Activated CD4-positive, alpha-beta T cell treated with anti-CD3 and anti-CD28 coated beads for 1 hour (primary cell): ENCODE measurements at regions not wholly inside any gene's neighbourhood (a gene's known extent, or its start where the extent isn't known, plus 50 kb on each side); places are given as distances from the start of the nearest gene placed in this dataset.
"Not testable (repeated sequence)": the region's sequence is repeated elsewhere in the genome, so short reads cannot be mapped to it uniquely, and the experiment has no call there.

Source experiments
- DNase-seq: peaks from one replicate; pipeline ENCODE4 v3.0.0-alpha.2; 2020

DNA sequence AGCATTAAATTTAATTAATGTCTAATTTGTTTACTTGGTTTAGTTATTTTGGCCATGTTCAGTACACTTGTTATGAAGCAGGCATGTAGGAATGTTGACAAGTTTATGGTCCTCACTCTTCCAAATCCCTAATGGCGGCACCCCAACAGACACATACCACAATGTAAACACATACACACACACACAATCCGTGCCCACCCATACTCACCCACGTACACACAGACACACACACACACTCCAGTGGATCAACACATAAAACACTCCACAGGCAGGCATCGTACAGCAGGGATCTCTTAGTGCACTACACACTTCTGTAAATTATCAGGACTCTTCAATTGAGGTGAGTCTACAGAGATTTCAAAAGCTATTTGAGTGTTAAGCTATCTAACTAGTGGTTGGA is 767.5 kb downstream of the FOXD4L6 start:
- DNase-seq: peak; percentile 3

DNA sequence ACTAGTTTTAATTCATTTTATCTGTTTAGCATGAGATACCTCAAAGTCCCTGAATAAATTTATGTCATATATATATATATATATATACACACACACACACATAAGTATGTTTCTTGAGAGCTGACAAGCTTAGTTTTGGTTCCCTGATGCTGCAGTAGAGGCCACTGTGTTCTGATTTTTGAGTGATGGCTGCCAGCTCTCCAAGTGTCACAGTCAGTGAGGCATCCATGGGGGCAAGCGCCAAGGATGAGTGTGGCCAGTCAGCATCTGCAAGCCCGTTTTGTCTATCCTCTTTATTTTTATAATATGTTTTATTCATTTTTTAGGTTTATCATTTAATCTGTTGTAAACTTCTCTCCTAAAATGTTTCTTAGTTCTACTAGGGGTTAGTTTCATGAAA is 797.5 kb downstream of the FOXD4L6 start:
- not testable (repeated sequence) for DNase-seq

DNA sequence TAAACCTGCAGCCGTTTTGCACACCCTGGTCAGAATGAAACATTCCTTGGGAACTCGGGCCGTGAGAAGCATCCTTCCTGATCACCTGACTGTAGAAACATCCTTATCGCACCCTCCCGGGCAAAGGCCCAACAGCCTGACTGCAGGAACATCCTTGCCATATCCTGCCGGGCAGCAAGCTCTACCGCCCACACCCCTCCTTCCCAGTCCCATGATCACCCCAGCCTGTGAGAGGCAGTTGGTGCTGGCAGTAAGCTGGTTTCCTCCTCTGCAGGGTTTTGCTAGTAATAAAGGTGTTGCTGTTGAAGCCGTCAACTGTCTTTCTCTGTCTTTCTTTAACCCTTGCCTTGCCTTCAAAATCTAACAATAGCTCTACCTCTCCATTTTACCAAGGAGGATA is 799.6 kb downstream of the FOXD4L6 start:
- DNase-seq: not testable (repeated sequence)

DNA sequence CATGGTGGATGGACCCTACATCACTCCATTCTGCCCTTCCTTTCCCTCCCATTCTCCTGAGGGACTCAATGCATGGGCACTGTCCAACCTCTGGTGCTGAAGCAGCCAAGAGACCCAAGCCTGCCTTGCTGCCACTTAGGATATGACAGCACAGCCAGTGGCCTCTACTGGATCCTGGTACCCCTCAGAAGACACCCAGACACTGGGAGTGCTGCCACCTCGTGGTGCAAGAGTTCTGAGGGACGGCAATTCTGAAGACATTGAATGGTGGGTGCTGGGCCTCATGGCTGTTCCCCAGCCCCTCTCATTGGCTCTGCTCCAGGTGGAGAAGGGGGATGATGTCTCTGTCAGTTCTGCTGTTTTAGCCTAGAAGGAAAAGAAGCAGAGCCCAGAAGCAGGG is 802.3 kb downstream of the FOXD4L6 start:
- DNase-seq: not testable (repeated sequence)

DNA sequence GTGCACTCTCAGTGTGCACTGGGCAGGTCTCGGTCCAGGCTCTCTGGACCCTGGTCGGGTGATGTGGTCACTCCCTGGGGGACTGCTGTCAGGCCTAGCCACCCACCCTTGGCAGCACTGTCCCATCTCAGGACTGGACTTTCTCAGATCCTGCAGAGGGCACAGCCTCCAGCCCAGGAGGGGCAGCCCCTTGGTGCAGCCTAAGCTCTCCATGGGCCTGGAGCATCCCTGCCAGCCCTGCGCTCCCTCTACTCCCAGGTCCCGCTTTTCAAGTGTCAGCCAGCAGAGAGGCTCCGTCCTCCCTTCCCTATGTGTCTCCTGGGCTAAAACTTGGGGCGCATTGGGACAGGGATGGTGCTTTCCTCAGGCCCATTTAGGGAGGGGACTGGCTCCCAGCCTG is 805.8 kb downstream of the FOXD4L6 start:
- DNase-seq: not testable (repeated sequence)

DNA sequence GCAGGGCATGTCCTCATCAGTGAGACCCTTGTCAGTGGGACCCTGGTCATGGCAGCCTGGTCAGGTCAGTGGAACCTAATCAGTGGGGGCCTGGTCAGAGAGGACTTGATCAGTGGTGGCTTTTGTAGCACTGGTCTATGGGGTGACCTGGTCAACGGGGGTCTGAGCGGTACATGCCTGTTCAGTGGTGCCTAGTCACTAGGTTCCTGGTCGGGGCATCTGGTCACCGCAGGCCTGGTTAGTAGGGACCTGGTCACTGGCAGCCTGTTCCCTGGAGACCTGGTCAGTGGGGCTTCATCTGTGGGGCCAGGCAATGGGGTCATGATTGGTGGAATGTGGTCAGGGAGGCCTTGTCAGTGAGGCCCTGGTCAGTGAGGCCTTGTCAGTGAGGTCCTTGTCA is 806.6 kb downstream of the FOXD4L6 start:
- DNase-seq: not testable (repeated sequence)

DNA sequence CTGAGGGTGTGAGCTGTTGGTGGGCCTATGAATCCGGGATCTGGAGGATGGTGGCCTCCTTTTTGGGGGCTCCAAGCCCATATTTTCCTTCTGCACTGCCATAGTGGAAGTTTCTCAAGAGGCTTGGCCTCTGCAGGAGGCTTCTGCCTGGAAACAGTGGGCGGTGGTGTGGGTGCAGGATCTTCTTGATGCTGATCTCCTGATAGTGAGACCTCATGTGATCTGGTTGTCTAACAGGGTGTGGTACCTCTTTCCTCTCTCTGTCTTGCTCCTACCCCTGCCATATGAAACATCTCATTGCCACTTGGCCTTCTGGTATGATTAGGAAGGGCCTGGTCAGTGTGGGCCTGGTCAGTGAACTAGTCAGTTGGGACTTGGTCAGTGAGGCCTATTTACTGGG is 807.3 kb downstream of the FOXD4L6 start:
- not testable (repeated sequence) for DNase-seq

DNA sequence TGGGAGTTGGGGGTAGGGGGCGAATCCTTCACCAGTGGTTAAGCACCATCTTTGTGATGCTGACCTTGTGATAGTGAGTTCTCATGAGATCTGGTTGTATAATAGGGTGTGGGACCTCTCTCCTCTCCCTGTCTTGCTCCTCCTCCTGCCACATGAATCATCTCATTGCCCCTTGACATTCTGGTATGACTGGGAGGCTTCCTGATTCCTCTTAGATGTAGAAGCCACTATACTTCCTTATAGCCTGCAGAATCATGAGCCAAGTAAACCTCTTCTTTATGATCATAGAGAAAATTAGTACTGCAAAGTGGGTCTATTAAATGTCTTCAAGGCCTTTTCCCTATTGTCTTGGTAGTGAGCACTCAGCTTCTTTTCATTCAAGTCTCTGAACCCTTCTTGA is 813.3 kb downstream of the FOXD4L6 start:
- not testable (repeated sequence) for DNase-seq

DNA sequence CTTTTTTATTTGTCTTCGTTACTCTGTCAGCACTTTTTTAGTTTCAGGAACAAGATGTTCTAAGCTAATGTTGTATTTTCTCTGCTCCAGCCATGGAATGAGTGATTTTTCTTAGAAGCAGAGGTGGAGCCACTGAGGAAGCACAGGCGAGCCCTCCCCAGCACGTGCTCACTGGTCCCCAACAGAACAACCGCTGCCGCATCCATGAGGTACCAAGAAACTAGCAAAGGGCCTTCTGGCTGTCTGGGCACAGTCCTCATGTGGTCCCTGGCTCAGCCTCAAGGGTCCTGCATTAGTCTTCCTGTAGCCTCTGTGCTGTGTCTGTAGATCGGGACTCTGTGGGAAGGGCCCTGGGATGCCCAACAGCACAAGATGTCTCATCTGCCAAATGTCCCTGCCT is 838.5 kb downstream of the FOXD4L6 start:
- not testable (repeated sequence) for DNase-seq
